ENCODE measurements at regions not wholly inside any gene's neighbourhood (a gene's known extent, or its start where the extent isn't known, plus 50 kb on each side); places are given as distances from the start of the nearest gene placed in this dataset.

- H3K27ac ChIP-seq (ENCODE audit: low read depth, low read length, poor library complexity, severe bottlenecking): no peak overlapping the region
- H3K4me1 ChIP-seq (ENCODE audit: insufficient read depth, low read length, poor library complexity, severe bottlenecking): no peaks in the 10 kb centered on the region
- H3K4me3 ChIP-seq (ENCODE audit: low read depth, low read length, poor library complexity, severe bottlenecking): no peak overlapping the region
- intact Hi-C loops (cut with micrococcal nuclease; ENCODE audit: unreplicated experiment): no loop called here
- no peaks in the 10 kb centered on the region for H3K9me3 ChIP-seq (ENCODE audit: low read depth, low read length, poor library complexity, severe bottlenecking)
- H3K36me3 ChIP-seq (ENCODE audit: insufficient read depth, low read length, poor library complexity, severe bottlenecking): no peaks in the 10 kb centered on the region
- TF ChIP-seq EZH2 (IDR thresholded peaks at IDR 0.05; ENCODE audit: borderline replicate concordance, low read depth, low read length, poor library complexity, severe bottlenecking): no peak
- TF ChIP-seq, protein P1, sequence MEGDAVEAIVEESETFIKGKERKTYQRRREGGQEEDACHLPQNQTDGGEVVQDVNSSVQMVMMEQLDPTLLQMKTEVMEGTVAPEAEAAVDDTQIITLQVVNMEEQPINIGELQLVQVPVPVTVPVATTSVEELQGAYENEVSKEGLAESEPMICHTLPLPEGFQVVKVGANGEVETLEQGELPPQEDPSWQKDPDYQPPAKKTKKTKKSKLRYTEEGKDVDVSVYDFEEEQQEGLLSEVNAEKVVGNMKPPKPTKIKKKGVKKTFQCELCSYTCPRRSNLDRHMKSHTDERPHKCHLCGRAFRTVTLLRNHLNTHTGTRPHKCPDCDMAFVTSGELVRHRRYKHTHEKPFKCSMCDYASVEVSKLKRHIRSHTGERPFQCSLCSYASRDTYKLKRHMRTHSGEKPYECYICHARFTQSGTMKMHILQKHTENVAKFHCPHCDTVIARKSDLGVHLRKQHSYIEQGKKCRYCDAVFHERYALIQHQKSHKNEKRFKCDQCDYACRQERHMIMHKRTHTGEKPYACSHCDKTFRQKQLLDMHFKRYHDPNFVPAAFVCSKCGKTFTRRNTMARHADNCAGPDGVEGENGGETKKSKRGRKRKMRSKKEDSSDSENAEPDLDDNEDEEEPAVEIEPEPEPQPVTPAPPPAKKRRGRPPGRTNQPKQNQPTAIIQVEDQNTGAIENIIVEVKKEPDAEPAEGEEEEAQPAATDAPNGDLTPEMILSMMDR (conservative IDR thresholded peaks at IDR 0.05; ENCODE audit: low read depth, low read length): no peak
- no peaks in the 10 kb centered on the region for H3K27me3 ChIP-seq (replicated peaks; ENCODE audit: insufficient read depth, low read depth, low read length, poor library complexity)
- no peak for DNase-seq (ENCODE audit: low spot score)
- BruUV-seq (replicated peaks): no TSS peak
- ChIA-PET CTCF (no interaction called here), POLR2A (ENCODE audit: low non-redundant PET) (no interaction called here)
Observed at GRCh38 chr16:79954921-79955705, 354.6 kb upstream of the MAF start.

- intact Hi-C loops (cut with micrococcal nuclease; ENCODE audit: unreplicated experiment): no loop called here
Observed at GRCh38 chr16:79950932-79951719, 350.6 kb upstream of the MAF start.

GRCh38 chr16:79949417-79949816, 348.9 kb upstream of the MAF start:
- CTCF ChIA-PET: no interaction called here
- TF ChIP-seq, protein P1 (conservative IDR thresholded peaks at IDR 0.05; ENCODE audit: low read depth, low read length): no peak
- no peak for TF ChIP-seq EZH2 (IDR thresholded peaks at IDR 0.05; ENCODE audit: borderline replicate concordance, low read depth, low read length, poor library complexity, severe bottlenecking)
- BruUV-seq (replicated peaks): no TSS peak

More at GRCh38 chr16:79950932-79951719, 350.6 kb upstream of the MAF start:
- POLR2A ChIA-PET (ENCODE audit: low non-redundant PET): no interaction called here
- no peak for TF ChIP-seq EZH2 (IDR thresholded peaks at IDR 0.05; ENCODE audit: borderline replicate concordance, low read depth, low read length, poor library complexity, severe bottlenecking)
- H3K4me1 ChIP-seq (ENCODE audit: insufficient read depth, low read length, poor library complexity, severe bottlenecking): no peaks in the 10 kb centered on the region
- DNase-seq (ENCODE audit: low spot score): no peak
- BruUV-seq (replicated peaks): no TSS peak
- H3K27me3 ChIP-seq (replicated peaks; ENCODE audit: insufficient read depth, low read depth, low read length, poor library complexity): no peaks in the 10 kb centered on the region
- H3K27ac ChIP-seq (ENCODE audit: low read depth, low read length, poor library complexity, severe bottlenecking): no peak overlapping the region
- CTCF ChIA-PET: no interaction called here
- H3K9me3 ChIP-seq (ENCODE audit: low read depth, low read length, poor library complexity, severe bottlenecking): no peaks in the 10 kb centered on the region
- no peaks in the 10 kb centered on the region for H3K36me3 ChIP-seq (ENCODE audit: insufficient read depth, low read length, poor library complexity, severe bottlenecking)
- H3K4me3 ChIP-seq (ENCODE audit: low read depth, low read length, poor library complexity, severe bottlenecking): no peak overlapping the region

More at GRCh38 chr16:79949417-79949816, 348.9 kb upstream of the MAF start:
- POLR2A ChIA-PET (ENCODE audit: low non-redundant PET): no interaction called here
- Histone ChIP-seq H3K27ac (ENCODE audit: low read depth, low read length, poor library complexity, severe bottlenecking) (no peak overlapping the region), H3K36me3 (ENCODE audit: insufficient read depth, low read length, poor library complexity, severe bottlenecking) (no peaks in the 10 kb centered on the region), H3K27me3 (replicated peaks; ENCODE audit: insufficient read depth, low read depth, low read length, poor library complexity) (no peaks in the 10 kb centered on the region), H3K9me3 (ENCODE audit: low read depth, low read length, poor library complexity, severe bottlenecking) (no peaks in the 10 kb centered on the region), H3K4me3 (ENCODE audit: low read depth, low read length, poor library complexity, severe bottlenecking) (no peak overlapping the region), H3K4me1 (ENCODE audit: insufficient read depth, low read length, poor library complexity, severe bottlenecking) (no peaks in the 10 kb centered on the region)
- intact Hi-C loops (cut with micrococcal nuclease; ENCODE audit: unreplicated experiment): no loop called here
- no peak for DNase-seq (ENCODE audit: low spot score)
